Amygdala (tissue), 56 donors: ENCODE measurements at regions not wholly inside any gene's neighbourhood (a gene's known extent, or its start where the extent isn't known, plus 50 kb on each side); places are given as distances from the start of the nearest gene placed in this dataset.
"Not testable (repeated sequence)": the region's sequence is repeated elsewhere in the genome, so short reads cannot be mapped to it uniquely, and the experiment has no call there.

Experiments used
- DNase-seq, 56 donors: peaks; one replicate each; lab custom pipeline; 2025; lab: John Stamatoyannopoulos, UW

GRCh38 chr5:105057001-105057436 lies 1494.4 kb upstream of the NUDT12 start:
- DNase-seq: no peak

GRCh38 chr5:105054406-105054805 lies 1491.8 kb upstream of the NUDT12 start:
- DNase-seq: no peak

GRCh38 chr5:105042623-105043022 lies 1480.0 kb upstream of the NUDT12 start:
- DNase-seq: no peak

GRCh38 chr5:105036814-105037213 lies 1474.2 kb upstream of the NUDT12 start:
- not testable (repeated sequence) for DNase-seq

- no peak for DNase-seq
Observed at GRCh38 chr5:105034401-105034763, 1471.8 kb upstream of the NUDT12 start.

GRCh38 chr5:105033637-105034400 lies 1471.2 kb upstream of the NUDT12 start:
- DNase-seq: no peak

GRCh38 chr5:105032917-105033316 lies 1470.3 kb upstream of the NUDT12 start:
- no peak for DNase-seq

- no peak for DNase-seq
Observed at GRCh38 chr5:105030153-105030552, 1467.6 kb upstream of the NUDT12 start.

- no peak for DNase-seq
Observed at GRCh38 chr5:105015098-105015497, 1452.5 kb upstream of the NUDT12 start.

GRCh38 chr5:104998572-104998971 lies 1436.0 kb upstream of the NUDT12 start:
- no peak for DNase-seq

- DNase-seq: no peak
Observed at GRCh38 chr5:104998169-104998568, 1435.6 kb upstream of the NUDT12 start.

GRCh38 chr5:104987074-104987473 lies 1424.5 kb upstream of the NUDT12 start:
- no peak for DNase-seq

- no peak for DNase-seq
Observed at GRCh38 chr5:104977529-104977928, 1414.9 kb upstream of the NUDT12 start.

- DNase-seq: no peak
Observed at GRCh38 chr5:104967806-104968410, 1405.3 kb upstream of the NUDT12 start.

- no peak for DNase-seq
Observed at GRCh38 chr5:104965006-104965405, 1402.4 kb upstream of the NUDT12 start.

- DNase-seq: no peak
Observed at GRCh38 chr5:104955479-104955878, 1392.9 kb upstream of the NUDT12 start.

GRCh38 chr5:104952876-104953275 lies 1390.3 kb upstream of the NUDT12 start:
- no peak for DNase-seq

- no peak for DNase-seq
Observed at GRCh38 chr5:104951829-104952228, 1389.2 kb upstream of the NUDT12 start.

- DNase-seq: no peak
Observed at GRCh38 chr5:104947076-104947475, 1384.5 kb upstream of the NUDT12 start.

- no peak for DNase-seq
Observed at GRCh38 chr5:104942735-104943134, 1380.1 kb upstream of the NUDT12 start.

- no peak for DNase-seq
Observed at GRCh38 chr5:104941030-104941645, 1378.5 kb upstream of the NUDT12 start.

- DNase-seq: no peak
Observed at GRCh38 chr5:104937598-104937997, 1375.0 kb upstream of the NUDT12 start.
